IMR-90 (cell line): ENCODE measurements at regions not wholly inside any gene's neighbourhood (a gene's known extent, or its start where the extent isn't known, plus 50 kb on each side); places are given as distances from the start of the nearest gene placed in this dataset.

Source experiments
- ATAC-seq: fragments of 200-7000 bp; cut with Tn5 transposase; 2 replicates; pipeline ENCODE4 v1.9.1; 2020; ENCODE audit warnings: low read depth, mild to moderate bottlenecking, moderate library complexity
- BruUV-seq: library from RNA; stranded (reverse); fragments of 400-500 nt; replicated peaks from 2 replicates; lab custom pipeline; 2021; lab: Mats Ljungman, UMichigan
- CTCF ChIA-PET: fragments of 300-600 bp; formaldehyde crosslinking; extraction: SDS; loops from one replicate; lab custom pipeline; 2021; ENCODE audit warnings: antibody characterized with exemption; lab: Yijun Ruan, JAX
- POLR2A ChIA-PET: fragments of 300-600 bp; sonication (Branson Sonifier 250); formaldehyde crosslinking; loops from one replicate; lab custom pipeline; 2022; ENCODE audit warnings: antibody characterized with exemption; ENCODE audit not compliant: unreplicated experiment; lab: Charles Lee
- DNase-seq: peaks from one replicate; pipeline ENCODE4 v3.0.0; 2013
- H2AFZ ChIP-seq: replicated peaks from 2 replicates; pipeline ENCODE3; 2013; ENCODE audit warnings: low read length, mild to moderate bottlenecking; ENCODE audit not compliant: poor library complexity
- H2AK5ac ChIP-seq: 2 replicates; pipeline ENCODE4 v1.6.1; 2013; ENCODE audit warnings: low read depth, low read length, inconsistent platforms
- H2AK9ac ChIP-seq: replicated peaks from 2 replicates; pipeline ENCODE3; 2013; ENCODE audit warnings: mild to moderate bottlenecking, low read depth, low read length, moderate library complexity; ENCODE audit not compliant: poor library complexity
- H2BK120ac ChIP-seq: 2 replicates; pipeline ENCODE4 v1.6.1; 2013; ENCODE audit warnings: low read depth, low read length, inconsistent platforms
- H2BK15ac ChIP-seq: 3 replicates; pipeline ENCODE4 v1.6.1; 2013; ENCODE audit warnings: low read depth, low read length, inconsistent platforms
- H2BK20ac ChIP-seq: 2 replicates; pipeline ENCODE4 v1.6.1; 2013; ENCODE audit warnings: low read depth, mild to moderate bottlenecking, inconsistent platforms, low read length, moderate library complexity
- H2BK5ac ChIP-seq: 2 replicates; pipeline ENCODE4 v1.6.1; 2013; ENCODE audit warnings: mild to moderate bottlenecking, low read depth, low read length, inconsistent platforms; ENCODE audit not compliant: poor library complexity, severe bottlenecking
- H3K14ac ChIP-seq: replicated peaks from 2 replicates; pipeline ENCODE4 v1.6.1; 2013; ENCODE audit warnings: low read depth, low read length, inconsistent platforms
- H3K18ac ChIP-seq: 2 replicates; pipeline ENCODE4 v1.6.1; 2013; ENCODE audit warnings: low read depth, low read length, control low read depth
- H3K23ac ChIP-seq: 2 replicates; pipeline ENCODE4 v1.6.1; 2013; ENCODE audit warnings: low read depth, low read length, inconsistent platforms
- H3K27ac ChIP-seq: 2 replicates; pipeline ENCODE4 v1.5.1; 2013; ENCODE audit warnings: mild to moderate bottlenecking, control low read depth, low read length; ENCODE audit not compliant: insufficient read depth
- H3K27me3 ChIP-seq: 2 replicates; pipeline ENCODE4 v1.6.1; 2013; ENCODE audit warnings: low read length; ENCODE audit not compliant: control insufficient read depth, insufficient read depth
- H3K36me3 ChIP-seq: 2 replicates; pipeline ENCODE4 v1.6.1; 2013; ENCODE audit warnings: low read length, mixed read lengths; ENCODE audit not compliant: control insufficient read depth, insufficient read depth
- H3K4ac ChIP-seq: 2 replicates; pipeline ENCODE4 v1.6.1; 2013; ENCODE audit warnings: low read depth, low read length, inconsistent platforms
- H3K4me1 ChIP-seq: 2 replicates; pipeline ENCODE4 v1.6.1; 2013; ENCODE audit warnings: low read length, mixed read lengths; ENCODE audit not compliant: control insufficient read depth, insufficient read depth
- H3K4me2 ChIP-seq: 2 replicates; pipeline ENCODE4 v1.6.1; 2013; ENCODE audit warnings: low read depth, mild to moderate bottlenecking, control low read depth, low read length, moderate library complexity
- H3K4me3 ChIP-seq: 2 replicates; pipeline ENCODE4 v1.5.1; 2013; ENCODE audit warnings: low read depth, mild to moderate bottlenecking, control low read depth, low read length, moderate library complexity; ENCODE audit not compliant: insufficient read depth
- H3K56ac ChIP-seq: 2 replicates; pipeline ENCODE4 v1.6.1; 2013; ENCODE audit warnings: low read length, inconsistent platforms; ENCODE audit not compliant: insufficient read depth; ENCODE audit errors: extremely low read depth
- H3K79me1 ChIP-seq, 2 experiments: 2 replicates each; pipeline ENCODE4 v1.6.1; 2013; ENCODE audit warnings: low read length in 2 of 2, inconsistent platforms in 1 of 2, low read depth in 1 of 2
- H3K9ac ChIP-seq: 2 replicates; pipeline ENCODE4 v1.6.1; 2013; ENCODE audit warnings: low read depth, low read length, control low read depth
- H3K9me1 ChIP-seq: 2 replicates; pipeline ENCODE4 v1.6.1; 2013; ENCODE audit warnings: low read length, inconsistent platforms; ENCODE audit not compliant: insufficient read depth
- H3K9me3 ChIP-seq: 2 replicates; pipeline ENCODE4 v1.6.1; 2013; ENCODE audit warnings: low read length; ENCODE audit not compliant: control insufficient read depth, insufficient read depth
- H4K20me1 ChIP-seq: 2 replicates; pipeline ENCODE4 v1.6.1; 2013; ENCODE audit warnings: low read length, inconsistent platforms; ENCODE audit not compliant: insufficient read depth
- H4K5ac ChIP-seq: 2 replicates; pipeline ENCODE4 v1.6.1; 2013; ENCODE audit warnings: mild to moderate bottlenecking, low read depth, low read length, control low read depth
- H4K8ac ChIP-seq, 2 experiments: 2 replicates each; pipeline ENCODE4 v1.6.1; 2013; ENCODE audit warnings: low read depth in 2 of 2, low read length in 2 of 2, control low read depth in 1 of 2, inconsistent platforms in 1 of 2
- H4K91ac ChIP-seq: 2 replicates; pipeline ENCODE4 v1.6.1; 2013; ENCODE audit warnings: low read depth, low read length, inconsistent platforms; ENCODE audit not compliant: insufficient read depth
- BHLHE40 ChIP-seq: fragments of 150-350 bp; IDR thresholded peaks from 2 replicates; pipeline ENCODE4 v1.6.1; 2016; ENCODE audit warnings: mild to moderate bottlenecking, low read depth, low read length
- CEBPB ChIP-seq: IDR thresholded peaks from 2 replicates; pipeline ENCODE4 v1.6.1; 2012; ENCODE audit warnings: low read depth, low read length, improper control_type of control experiment
- CHD1 ChIP-seq: IDR thresholded peaks from 2 replicates; pipeline ENCODE4 v1.6.1; 2012; ENCODE audit warnings: low read depth, low read length, improper control_type of control experiment
- CTCF ChIP-seq: conservative IDR thresholded peaks from 2 replicates; pipeline ENCODE4 v1.5.1; 2012; ENCODE audit warnings: mild to moderate bottlenecking, low read depth, low read length, improper control_type of control experiment
- ELK1 ChIP-seq: fragments of 150-350 bp; IDR thresholded peaks from 2 replicates; pipeline ENCODE4 v1.6.1; 2016; ENCODE audit warnings: low read depth, mild to moderate bottlenecking, low read length, moderate library complexity, borderline replicate concordance
- FOS ChIP-seq: fragments of 150-350 bp; IDR thresholded peaks from 2 replicates; pipeline ENCODE4 v1.6.1; 2016; ENCODE audit warnings: low read depth, low read length
- MAFK ChIP-seq: IDR thresholded peaks from 2 replicates; pipeline ENCODE4 v1.6.1; 2012; ENCODE audit warnings: low read depth, low read length, improper control_type of control experiment
- MAZ ChIP-seq: IDR thresholded peaks from 2 replicates; pipeline ENCODE4 v1.6.1; 2012; ENCODE audit warnings: low read depth, mild to moderate bottlenecking, low read length, improper control_type of control experiment, moderate library complexity, borderline replicate concordance
- MXI1 ChIP-seq: IDR thresholded peaks from 2 replicates; pipeline ENCODE4 v1.6.1; 2012; ENCODE audit warnings: low read depth, mild to moderate bottlenecking, low read length, moderate library complexity, borderline replicate concordance
- NFE2L2 ChIP-seq: fragments of 150-350 bp; IDR thresholded peaks from 2 replicates; pipeline ENCODE4 v1.6.1; 2016; ENCODE audit warnings: low read depth, mild to moderate bottlenecking, low read length
- POLR2A ChIP-seq: IDR thresholded peaks from 2 replicates; pipeline ENCODE4 v1.6.1; 2012; ENCODE audit warnings: mild to moderate bottlenecking, low read depth, low read length
- RAD21 ChIP-seq: IDR thresholded peaks from 2 replicates; pipeline ENCODE4 v1.6.1; 2012; ENCODE audit warnings: low read length, improper control_type of control experiment
- RCOR1 ChIP-seq: IDR thresholded peaks from 2 replicates; pipeline ENCODE4 v1.6.1; 2012; ENCODE audit warnings: mild to moderate bottlenecking, low read length, improper control_type of control experiment; ENCODE audit not compliant: insufficient replicate concordance
- RFX5 ChIP-seq: IDR thresholded peaks from 2 replicates; pipeline ENCODE4 v1.8.0; 2012; ENCODE audit warnings: low read depth, mild to moderate bottlenecking, low read length, moderate library complexity
- SMC3 ChIP-seq: fragments of 150-350 bp; IDR thresholded peaks from 2 replicates; pipeline ENCODE4 v1.6.1; 2016; ENCODE audit warnings: low read depth, mild to moderate bottlenecking, antibody characterized with exemption, low read length, moderate library complexity
- USF2 ChIP-seq: fragments of 150-350 bp; IDR thresholded peaks from 2 replicates; pipeline ENCODE4 v1.6.1; 2017; ENCODE audit warnings: mild to moderate bottlenecking, antibody characterized with exemption, low read length, low read depth
- WGBS, 2 experiments: methylation state at CpG; one replicate each; pipeline versions ENCODE4 v1.1.5 to v1.1.7; 2013; ENCODE audit warnings: missing lambda C conversion rate in 2 of 2; ENCODE audit not compliant: insufficient read length in 1 of 2; ENCODE audit errors: extremely low coverage in 2 of 2; 5-methylcytosine and 5-hydroxymethylcytosine counted together
- dilution Hi-C: fragments of 300-500 bp; cut with HindIII; formaldehyde crosslinking; loops from one replicate; pipeline ENCODE4 v1.14.3; 2018; ENCODE audit warnings: low sequenced_read_pairs; ENCODE audit not compliant: unreplicated experiment
- in situ Hi-C: fragments of 300-500 bp; cut with MboI; formaldehyde crosslinking; loops from 3 replicates; pipeline ENCODE4 v1.14.3; 2019; ENCODE audit warnings: low sequenced_read_pairs, inconsistent platforms, mixed read lengths
- intact Hi-C: fragments of 100-400 bp; cut with micrococcal nuclease; formaldehyde crosslinking; loops from 2 replicates; pipeline ENCODE4 v1.10.0; 2022

- POLR2A ChIA-PET = no interaction called here
- intact Hi-C loops = no loop called here
- 14% methylated on average over 2 of the region's 5 CpGs; no CpG with 5 or more reads in 1 of the 2 experiments for WGBS, 2 experiments
Observed at GRCh38 chrX:139209342-139209741, 321.2 kb upstream of the F9 start.

More at GRCh38 chrX:139209342-139209741, 321.2 kb upstream of the F9 start:
- Histone ChIP-seq H2BK120ac (no peak overlapping the region), H3K9me3 (no peaks in the 10 kb centered on the region), H3K4ac (no peak overlapping the region), H3K9me1 (no peaks in the 10 kb centered on the region), H2AK5ac (no peak overlapping the region), H3K56ac (no peak overlapping the region), H4K20me1 (no peaks in the 10 kb centered on the region), H3K27ac (no peak overlapping the region), H3K18ac (no peak overlapping the region), H4K5ac (no peak overlapping the region), H3K4me1 (no peaks in the 10 kb centered on the region), H4K8ac (no peak overlapping the region), H2AFZ (no peak overlapping the region), H3K27me3 (peaks cover 2% of the 10 kb centered on the region; the same call in 1 of the 2 replicates), H4K91ac (no peak overlapping the region), H3K4me2 (no peak overlapping the region), H2BK15ac (no peak overlapping the region), H3K23ac (no peak overlapping the region), H3K79me1 (no peaks in the 10 kb centered on the region), H3K14ac (no peak overlapping the region), H3K9ac (no peak overlapping the region), H2AK9ac (no peak overlapping the region), H2BK20ac (no peak overlapping the region), H3K4me3 (no peak overlapping the region), H2BK5ac (no peak overlapping the region), H3K36me3 (no peaks in the 10 kb centered on the region)
- BruUV-seq = no TSS peak
- in situ Hi-C loops (no loop called here), dilution Hi-C loops (no loop called here)
- ATAC-seq (no peak), DNase-seq (no peak)
- TF ChIP-seq RFX5 (no peak), MAZ (no peak), BHLHE40 (no peak), POLR2A (no peak), MAFK (no peak), CTCF (no peak), ELK1 (no peak), USF2 (no peak), RAD21 (no peak), RCOR1 (no peak), CHD1 (no peak), MXI1 (no peak), NFE2L2 (no peak), SMC3 (no peak), CEBPB (no peak), FOS (no peak)
- CTCF ChIA-PET = no interaction called here
